ENCODE measurements at regions not wholly inside any gene's neighbourhood (a gene's known extent, or its start where the extent isn't known, plus 50 kb on each side); places are given as distances from the start of the nearest gene placed in this dataset.
"Not testable (repeated sequence)": the region's sequence is repeated elsewhere in the genome, so short reads cannot be mapped to it uniquely, and the experiment has no call there.

DNA sequence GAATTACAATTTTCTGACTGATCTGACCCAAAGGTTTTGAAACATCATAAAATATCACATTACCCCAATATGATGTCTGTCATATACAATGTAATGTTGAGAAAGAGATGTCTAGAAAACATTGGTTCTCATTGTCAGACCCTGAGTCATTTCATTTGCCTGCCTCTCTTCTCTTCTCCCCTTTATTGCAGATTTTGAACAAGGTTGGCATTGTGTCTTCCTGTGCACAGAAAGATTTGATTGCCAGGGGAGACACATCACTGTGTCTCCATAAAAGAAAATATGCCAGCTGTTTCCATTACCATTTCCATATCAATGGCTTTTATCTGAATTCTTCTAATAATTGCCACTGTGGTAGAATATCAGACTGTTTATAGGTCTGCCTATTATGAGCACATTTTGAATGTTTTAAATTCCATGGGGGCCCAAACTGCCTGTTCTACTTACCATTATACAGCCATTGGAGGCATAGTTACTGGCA, 65.6 kb downstream of the IFI44 start:
- DNase-seq, result no peak

DNA sequence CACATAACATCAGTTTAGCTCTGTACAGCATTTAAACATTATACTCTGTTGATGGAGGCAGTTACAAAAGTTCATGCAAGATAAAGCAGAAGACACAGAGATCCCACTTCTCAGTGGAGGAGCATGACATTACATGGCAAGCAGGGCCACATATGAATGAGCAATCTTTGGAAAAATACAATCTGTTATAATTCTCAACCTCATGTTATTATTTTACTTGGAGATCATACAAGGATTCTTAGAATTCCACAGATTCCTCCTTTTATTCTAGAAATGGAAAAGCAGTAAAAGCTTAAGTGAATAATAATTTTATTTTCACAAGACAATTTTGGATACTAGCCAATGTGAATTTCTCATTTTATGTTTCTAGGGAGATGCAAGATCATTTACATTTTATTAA, 66.6 kb downstream of the IFI44 start:
- no peak for DNase-seq

DNA sequence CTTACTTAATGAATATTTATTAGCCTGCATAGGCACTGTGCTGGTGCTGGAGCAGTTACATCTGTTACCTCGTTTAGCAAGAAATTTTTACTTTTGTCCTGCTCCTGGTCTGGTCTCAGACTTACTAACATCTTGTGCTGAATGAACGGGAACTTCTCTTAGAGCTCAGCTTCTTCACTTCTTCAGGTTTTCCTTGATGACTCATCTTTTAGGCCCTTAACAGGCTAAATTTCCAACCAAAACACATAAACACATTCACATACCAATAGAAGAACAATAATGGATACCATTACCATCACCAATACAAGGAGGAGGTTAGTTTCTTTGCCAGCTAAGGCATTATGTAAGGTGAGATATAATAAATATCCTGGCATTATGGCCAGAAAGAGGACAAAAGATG, 68.9 kb downstream of the IFI44 start:
- no peak for DNase-seq

DNA sequence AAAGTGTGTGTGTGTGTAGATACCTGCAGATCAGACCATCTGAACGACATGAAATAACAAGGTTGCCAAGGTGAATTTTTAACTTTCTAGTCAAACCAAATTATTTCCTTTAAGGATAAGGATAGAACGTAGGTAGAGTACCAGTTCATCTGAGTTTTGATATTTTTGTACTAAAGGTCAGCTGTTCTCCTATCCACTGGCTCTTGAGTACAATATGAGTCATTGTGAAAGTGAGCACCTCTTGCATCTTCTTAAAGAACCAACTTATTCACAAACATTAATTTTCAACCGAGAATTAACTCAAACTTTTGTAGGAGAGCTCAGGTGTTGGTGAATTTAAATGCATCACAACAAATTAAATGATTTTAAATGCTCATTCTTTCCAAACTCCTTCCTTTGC, 71.5 kb downstream of the IFI44 start:
- DNase-seq, result no peak

DNA sequence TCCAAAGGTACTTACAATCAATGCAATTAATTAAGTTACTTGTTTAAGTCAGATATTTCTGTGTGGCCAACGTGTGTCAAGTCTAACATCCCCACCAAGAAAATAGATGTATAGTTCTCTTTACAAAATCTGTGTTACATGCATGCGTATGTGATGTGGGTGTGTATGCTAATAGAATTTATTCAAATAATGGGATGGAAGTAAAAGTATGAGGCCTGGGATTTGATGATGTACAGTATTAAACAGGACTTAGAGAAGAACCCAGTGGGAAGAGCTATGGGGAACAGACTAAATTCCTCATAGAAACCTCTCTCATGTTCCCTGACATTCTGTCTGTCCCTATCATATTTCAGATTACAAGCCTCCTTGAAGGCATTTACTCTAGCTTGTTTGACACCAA, 72.5 kb downstream of the IFI44 start:
- no peak for DNase-seq

DNA sequence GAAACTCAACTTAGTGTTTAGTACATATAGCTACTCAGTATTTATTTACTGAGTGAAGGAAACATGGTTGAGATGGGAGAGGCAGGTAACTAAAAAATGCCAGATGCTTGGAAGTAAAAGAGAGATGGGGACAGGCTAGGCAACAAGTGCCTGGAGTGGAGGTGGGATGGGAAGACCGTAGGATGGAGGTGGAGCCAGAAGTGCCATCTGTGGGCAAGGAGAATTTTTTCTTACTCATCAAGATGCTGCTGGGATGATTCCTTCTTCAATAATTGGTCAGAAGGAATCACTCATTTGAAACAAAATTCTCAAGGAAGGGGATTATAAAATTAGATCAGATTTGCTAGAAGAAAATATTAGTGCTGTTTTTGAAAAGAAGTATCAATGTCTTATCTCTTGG, 72.9 kb downstream of the IFI44 start:
- DNase-seq, result no peak

DNA sequence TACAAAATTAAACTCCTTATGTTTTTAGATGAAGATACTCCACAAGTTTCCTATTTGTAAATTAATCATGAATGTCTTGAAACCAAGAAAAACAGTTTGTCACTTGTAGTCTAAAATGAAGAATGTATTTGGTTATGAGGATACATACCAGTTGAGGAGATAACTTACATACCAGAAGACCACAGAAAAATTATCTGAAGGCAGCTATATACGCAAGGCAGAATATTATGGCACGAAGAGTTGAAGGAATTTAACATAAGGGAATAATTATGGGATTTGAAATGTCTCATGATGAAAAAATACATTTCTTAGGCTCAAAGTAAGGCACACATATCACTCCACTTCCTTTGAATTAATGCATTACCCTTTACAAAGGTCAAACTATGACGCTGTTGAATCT, 73.3 kb downstream of the IFI44 start:
- no peak for DNase-seq

DNA sequence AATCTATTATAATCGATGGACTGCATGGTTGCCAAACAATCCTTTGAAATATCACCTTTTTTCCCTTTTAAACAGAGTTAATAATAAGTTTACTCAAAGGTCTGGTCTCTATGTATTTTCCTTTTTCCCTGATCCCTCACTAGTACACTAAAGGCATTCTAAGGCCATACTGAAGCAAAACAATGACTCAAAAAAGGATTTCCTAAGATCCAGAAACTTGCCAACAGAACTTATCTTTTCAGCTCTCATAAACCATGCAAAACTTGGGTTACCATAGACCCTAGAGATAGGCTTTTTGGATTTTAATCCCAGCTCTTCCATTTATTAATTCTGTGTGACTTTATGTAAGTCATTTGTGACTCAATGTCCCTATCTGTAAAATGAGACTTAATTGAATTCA, 77.1 kb downstream of the IFI44 start:
- DNase-seq, result no peak

DNA sequence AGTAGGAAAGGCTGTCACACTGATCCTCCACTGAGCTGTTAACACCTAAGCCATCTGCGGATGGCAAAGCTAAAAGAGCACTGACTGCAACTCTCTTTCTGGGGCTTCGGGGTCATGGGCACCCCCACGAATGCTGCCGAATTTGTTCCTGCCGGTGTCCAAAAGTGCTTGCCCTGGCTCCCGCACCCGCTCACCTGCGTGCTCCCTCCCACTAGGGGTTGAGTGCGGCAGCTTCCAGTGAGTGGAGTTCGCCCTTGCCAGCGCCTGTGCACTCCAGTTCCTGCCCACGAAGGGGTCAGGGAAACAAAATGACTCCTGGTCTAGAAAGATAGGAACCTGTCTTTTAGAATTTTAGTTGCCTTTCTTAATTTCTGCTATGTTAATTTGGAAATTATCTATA, 78.7 kb downstream of the IFI44 start:
- DNase-seq, result no peak

DNA sequence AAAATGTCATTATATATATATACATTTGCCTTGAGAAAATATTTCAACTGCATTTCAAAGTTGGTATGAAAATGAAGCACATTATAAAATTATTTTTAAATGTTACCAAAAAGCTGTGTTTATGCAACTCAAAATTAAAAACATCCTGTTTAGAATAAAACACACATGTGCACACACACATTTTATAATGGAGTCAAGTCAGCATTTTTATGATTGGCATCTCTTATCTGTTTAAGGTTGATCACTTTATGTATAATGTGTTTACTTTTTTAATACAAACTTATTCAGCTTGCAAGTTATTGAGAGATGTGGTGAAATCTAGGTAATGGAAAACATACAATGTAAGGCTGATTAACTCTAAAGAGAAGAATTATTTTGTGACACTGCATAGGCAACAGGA, 80.4 kb downstream of the IFI44 start:
- DNase-seq, result no peak

DNA sequence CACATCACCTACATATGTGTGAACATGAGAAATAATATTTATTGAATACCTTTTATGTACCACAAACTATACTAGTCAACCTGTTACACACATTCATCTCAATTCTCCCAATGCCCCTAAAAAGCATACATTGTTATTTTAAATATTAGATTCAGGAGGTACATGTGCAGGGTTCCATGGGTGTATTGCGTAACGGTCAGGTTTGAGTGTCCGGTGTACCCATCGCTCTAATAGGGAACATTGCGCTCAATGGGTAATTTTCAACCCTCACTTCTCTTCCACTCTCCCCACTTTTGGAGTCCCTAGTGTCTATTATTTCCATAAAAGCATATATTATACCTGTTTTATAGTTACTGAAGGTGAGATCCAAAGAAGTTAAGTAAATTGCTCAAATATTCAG, 82.0 kb downstream of the IFI44 start:
- no peak for DNase-seq

DNA sequence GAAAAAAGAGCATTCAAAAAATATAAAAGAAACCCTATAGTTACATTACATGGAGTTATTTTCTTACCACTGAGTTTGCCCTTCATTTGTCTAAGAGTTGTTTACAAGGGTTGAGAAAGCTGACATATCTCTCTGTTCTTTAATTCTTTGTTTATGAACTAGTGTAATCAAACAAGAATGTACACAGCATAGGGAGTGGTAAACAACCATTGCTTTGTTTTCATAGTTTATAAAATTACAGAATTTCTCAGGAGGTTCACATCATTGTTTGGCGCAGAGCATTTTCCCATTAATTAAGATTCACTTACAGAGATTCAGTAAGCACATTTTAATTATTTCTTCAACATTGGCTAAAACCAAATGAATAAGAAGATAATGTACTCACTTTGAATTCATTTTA, 87.6 kb downstream of the IFI44 start:
- no peak for DNase-seq

DNA sequence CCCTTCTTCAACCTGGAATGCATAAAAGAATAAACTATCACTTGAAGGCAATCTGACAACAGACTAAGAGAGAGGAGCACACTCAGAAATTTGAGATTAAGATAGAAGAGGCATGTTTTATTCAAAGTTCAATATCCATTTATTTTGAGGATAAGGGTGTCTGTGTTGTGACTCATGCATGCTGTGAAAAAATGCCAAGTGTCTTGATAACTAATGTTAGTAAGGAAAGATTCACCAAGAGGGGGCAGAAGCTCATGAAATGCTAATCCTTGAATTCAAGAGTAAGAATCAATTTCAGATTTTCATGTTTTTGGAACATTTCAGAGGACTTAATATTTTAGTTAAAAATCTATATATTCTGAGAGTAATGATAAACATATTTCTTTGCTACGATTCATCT, 94.0 kb downstream of the IFI44 start:
- DNase-seq, result no peak

DNA sequence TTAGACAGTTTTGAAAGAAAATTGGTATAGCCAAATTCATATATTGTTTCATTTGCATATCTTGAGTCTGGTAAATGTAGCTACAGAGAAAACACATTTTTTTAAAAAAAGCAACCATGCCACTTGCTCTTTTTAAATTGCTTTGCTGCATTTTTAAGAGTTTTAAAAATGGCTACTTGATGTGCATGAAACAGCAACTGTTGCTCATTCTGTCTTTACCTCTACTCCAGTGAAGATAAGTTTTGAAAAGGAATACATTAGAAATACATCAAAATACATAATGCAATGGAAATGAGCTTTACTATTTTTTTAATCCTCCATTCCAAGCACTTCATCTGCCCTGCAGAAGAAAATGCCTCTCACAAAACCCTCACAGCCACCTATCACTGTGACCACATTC, 95.5 kb downstream of the IFI44 start:
- DNase-seq, result no peak

DNA sequence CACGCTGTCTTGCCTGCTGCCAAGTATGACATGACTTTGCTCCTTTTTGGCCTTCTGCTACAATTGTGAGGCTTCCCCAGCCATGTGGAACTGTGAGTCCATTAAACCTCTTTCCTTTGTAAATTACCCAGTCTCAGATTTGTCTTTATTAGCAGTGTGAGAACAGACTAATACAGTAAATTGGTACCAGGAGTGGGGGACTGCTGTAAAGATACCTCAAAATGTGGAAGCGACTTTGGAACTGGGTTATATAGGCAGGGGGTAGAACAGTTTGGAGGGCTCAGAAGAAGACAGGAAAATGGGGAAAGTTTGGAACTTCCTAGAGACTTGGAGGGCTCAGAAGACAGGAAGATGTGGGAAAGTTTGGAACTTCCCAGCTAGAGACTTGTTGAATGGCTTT, 104.0 kb downstream of the IFI44 start:
- not testable (repeated sequence) for DNase-seq

DNA sequence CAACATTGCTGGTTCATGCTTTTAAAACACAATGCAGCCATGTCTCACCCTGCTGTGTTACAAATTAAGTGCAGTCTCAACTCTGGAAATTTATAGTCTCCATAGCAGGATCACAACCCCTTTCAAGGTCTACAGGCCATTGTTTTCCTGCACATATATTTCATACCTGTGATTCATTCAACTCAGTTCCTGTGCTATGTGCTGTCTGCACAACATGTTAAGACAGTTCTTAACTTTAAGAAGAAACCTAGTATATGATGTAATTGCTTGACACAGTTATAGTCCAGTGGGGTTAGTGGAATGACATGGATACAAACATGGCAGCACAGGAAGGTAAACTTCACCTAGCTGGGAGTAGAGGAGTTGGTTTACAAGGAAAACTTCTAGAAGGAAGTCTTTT, 106.4 kb downstream of the IFI44 start:
- no peak for DNase-seq

DNA sequence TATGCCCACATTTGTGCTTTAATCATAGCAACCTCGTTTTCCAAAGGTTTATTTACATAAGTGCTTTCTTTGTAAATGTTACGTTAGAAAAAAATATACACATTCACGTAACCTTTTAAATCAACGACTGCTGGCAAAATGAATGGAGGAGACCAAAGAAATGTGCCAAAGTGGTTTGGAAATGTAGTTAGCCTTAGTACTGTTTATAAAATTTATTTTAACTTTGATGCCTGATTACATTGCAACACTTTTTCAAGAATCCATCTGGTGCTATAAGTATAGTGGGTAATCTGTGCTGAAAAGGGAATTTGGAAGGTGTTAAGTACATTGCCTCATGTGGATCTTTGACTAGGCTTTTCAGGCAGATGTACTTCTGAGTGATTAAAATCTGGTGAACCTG, 108.9 kb downstream of the IFI44 start:
- DNase-seq, result no peak

DNA sequence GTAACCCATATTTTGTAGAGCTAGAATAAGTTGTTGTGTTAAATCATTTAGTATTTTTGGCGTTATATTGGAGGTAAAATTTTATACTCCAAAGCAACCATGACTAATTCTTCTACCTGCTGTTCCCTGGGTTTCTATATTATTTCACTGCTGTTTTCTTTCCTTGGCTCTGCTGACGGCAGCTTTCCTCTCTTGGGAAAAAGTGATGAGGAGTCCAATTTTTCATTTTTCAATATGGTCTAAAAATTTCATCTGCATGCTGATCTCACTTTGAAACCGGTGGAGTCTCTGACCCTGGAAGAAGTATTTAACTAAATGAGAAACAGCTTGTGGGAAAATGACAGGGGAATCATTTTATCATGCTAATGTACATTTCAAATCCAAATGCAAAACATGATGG, 110.2 kb downstream of the IFI44 start:
- DNase-seq, result no peak

DNA sequence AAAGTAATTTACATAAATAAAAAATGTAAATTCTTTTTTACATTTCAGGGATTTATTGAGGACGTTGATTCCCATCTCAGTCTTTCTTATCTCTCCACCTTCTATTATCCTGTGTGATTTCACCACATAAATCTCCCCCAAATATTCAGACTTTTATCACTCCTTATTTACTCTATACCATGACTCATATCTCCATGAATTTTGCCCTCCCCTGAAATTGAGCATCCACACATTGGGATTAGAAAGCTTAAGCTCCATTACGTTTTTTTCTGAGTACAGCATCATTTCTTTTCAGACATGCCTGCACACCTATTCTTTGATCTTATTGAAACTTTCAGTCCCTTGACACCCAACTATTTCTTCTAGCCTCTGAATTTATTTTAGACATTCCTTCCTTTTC, 111.2 kb downstream of the IFI44 start:
- DNase-seq, result no peak

DNA sequence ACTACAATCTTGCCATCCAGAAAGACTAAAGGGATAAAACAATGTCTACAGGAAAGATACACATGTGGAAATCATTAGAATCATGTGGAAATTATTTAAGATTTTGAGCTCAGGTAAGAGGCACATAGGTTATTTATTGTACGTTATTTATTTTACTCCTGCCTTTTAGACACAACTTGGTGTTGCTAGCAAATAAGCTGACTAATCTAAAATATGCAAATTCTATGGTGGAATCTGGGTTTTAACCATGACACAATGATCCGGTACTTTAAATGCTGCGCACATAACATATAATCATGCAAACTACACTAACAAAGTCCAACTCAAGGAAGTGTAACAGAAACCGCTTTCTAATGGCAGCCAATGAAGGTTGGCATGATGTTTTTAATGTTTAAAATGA, 112.5 kb downstream of the IFI44 start:
- no peak for DNase-seq

DNA sequence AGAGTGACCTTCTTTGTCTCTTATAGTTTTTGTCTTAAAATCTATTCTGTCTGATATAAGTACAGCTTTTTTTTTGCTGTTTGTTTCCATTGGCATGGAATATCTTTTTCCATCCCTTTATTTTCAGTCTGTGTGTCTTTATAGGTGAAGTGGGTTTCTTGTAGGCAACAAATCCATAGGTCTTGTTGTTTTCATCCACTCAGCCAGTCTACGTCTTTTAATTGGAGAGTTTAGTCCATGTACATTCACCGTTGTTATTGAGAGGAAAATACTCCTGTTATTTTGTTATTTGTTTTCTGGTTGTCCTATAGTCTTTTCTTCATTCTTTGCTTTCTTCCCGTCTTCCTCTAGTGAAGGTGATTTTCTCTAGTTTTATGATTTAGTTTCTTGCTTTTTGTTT, 115.9 kb downstream of the IFI44 start:
- DNase-seq, result no peak

DNA sequence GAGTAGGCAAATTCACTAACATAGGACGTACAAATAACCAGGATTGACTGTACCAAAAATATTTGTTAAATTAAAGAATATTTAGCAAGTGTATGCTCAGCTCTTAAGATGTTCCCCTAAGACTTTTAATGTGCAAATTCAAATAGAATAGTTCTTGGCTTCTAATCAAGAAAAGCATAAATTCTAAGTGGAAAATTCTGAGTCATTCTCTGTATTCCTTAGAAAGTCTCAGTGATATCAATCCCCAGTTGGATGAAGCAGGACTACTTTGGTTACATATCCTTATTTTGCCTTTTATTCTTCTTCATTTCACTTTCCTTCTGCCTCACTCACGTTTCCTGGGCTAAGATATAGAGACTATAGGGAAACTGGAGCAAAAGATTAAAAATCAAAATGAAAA, 130.2 kb downstream of the IFI44 start:
- DNase-seq, result no peak

DNA sequence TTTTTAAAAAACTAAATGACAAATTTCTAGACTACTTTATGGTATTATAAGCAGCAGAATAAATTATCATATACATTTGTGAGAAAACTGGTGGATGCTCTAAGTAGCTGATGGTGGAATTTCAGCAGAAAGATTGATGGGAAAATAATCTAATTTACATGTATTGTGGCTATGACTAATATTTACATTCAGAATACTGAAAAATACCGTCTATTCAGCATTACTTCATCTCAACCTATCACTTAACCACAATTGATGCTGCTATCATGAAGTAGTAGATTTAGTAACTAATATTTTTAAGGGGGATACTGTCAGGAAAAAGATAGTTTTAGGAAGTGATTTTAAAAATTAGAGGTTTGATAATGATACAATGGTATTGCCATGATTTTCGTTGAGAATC, 137.9 kb downstream of the IFI44 start:
- DNase-seq, result no peak

DNA sequence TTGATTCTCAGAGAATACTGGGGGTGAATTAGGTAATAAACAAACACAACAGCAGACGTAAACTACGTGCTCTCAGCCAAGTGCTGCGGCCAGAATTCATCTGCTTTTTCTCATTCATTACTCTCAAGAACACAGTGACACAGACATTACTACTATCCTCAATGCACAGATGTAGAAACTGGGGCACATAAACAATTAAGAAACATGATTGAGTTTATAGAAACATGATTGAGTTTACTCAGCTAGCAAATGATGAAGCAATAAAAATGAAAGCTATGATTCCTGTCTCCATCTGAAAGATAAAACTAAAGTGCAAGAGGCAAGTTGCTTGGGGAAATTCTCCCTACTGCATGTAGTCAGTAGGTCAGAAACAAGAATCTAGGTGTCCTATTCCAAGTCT, 140.5 kb downstream of the IFI44 start:
- DNase-seq, result no peak

DNA sequence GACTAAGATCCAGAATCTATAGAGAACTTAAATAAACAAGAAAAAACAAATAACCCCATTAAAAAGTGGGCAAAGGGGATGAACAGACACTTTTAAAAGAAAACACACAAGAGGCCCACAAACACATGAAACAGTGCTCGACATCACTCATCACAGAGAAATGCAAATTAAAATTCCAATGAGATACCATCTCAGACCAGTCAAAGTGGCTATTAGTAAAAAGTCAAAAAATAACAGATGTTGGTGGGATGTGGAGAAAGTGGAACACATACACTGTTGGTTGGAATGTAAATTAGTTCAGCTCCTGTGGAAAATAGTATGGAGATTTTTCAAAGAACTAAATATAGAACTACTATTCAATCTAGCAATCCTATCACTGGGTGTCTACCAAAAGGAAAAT, 143.1 kb downstream of the IFI44 start:
- DNase-seq, result no peak

DNA sequence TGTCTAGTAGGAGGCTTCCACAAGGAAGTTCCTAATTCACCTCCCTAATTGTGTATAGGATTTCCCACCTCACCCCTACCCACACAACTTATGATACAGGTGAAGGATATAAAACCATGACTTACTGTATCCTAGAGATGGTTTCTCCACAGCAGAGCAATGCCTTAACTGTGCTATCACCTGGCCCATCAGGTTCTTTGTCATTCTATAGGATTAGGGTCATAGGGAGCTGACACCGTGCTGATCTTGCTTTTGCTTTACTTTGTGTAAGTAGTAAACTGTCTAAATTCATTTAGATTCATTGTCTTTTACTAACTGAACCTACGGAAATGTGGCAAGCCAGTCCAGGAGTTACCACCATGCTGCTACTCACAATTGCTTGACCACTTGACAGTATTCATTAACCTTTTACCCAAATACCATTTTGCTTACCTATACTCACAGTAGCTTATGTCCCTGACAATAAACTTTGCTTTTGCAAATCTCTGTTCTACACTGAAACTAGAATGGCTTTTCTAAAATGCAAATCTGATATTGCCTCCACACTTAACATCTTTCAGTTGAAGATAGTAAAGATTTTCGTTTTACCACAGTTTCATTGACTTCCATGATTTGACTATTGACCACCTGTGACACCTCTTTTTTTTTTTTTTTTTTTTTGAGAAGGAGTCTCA, 147.6 kb downstream of the IFI44 start:
- no peak for DNase-seq
